GM21367 (cell line): ENCODE measurements at regions not wholly inside any gene's neighbourhood (a gene's known extent, or its start where the extent isn't known, plus 50 kb on each side); places are given as distances from the start of the nearest gene placed in this dataset.

Source experiments
- ATAC-seq: cut with Tn5 transposase; IDR thresholded peaks from one replicate; pipeline ENCODE4 v1.9.1; 2021; ENCODE audit not compliant: unreplicated experiment

- no peak for ATAC-seq
Observed at GRCh38 chr9:16128003-16128402, 575.2 kb downstream of the CCDC171 start.

DNA sequence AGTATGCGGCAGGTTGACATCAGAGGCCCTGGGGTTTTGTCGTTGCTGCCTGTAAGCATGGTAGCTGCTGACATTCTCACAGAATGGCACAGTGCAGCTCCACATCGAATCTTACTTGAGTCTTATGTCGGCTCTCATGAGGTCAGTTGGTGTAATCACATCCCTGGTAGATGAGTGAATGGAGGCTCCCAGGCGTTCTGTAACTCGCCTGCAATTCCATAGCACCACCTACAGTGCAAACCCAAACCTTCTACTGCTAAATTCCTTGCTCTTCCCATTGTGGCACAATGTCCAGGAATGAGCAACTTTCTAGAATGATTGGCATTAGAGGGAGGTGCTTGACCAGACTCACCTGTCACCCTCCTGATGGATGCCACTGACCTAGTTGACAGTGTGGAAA is 578.4 kb downstream of the CCDC171 start:
- ATAC-seq: no peak

DNA sequence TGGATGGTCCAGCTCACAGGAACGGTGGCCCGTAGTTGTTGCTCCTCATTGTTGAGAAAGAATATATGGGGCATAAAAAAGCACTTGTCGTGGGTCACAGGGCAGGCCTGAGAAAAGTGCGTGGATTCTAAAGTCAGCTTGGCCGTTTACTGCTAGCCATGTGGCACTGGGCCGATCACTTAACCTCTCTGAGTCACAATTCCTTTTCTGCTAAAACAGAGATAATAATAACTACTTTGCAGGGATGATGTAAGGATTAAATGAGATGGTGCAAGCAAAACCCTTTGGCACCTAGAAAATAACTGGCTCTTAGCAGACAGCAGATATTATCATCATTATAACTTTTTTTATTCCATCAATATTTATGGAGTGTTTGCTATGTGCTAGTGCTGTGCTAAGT is 579.7 kb downstream of the CCDC171 start:
- no peak for ATAC-seq

DNA sequence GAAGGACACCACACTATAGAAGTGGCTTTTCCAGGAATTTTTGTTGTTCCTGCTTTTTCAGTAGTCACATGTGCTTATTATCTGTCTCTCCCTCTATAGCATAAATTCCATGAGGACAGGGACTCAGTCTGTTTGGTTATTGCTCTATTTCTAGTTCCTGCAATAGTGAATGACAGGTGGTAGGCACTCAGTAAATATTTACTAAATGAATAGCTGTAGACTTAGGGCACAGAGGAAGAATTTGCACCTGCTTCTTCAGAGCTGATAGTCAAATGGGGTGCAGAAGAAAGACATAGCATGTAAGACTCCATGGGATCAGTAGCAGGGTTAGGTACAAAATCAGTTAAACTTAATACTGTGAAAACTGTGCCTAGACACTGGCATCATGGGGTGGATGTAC is 580.2 kb downstream of the CCDC171 start:
- no peak for ATAC-seq

GRCh38 chr9:16133556-16134227 is 580.8 kb downstream of the CCDC171 start:
- peak; percentile 86 for ATAC-seq

- no peak for ATAC-seq
Observed at GRCh38 chr9:16134351-16134750, 581.5 kb downstream of the CCDC171 start.

DNA sequence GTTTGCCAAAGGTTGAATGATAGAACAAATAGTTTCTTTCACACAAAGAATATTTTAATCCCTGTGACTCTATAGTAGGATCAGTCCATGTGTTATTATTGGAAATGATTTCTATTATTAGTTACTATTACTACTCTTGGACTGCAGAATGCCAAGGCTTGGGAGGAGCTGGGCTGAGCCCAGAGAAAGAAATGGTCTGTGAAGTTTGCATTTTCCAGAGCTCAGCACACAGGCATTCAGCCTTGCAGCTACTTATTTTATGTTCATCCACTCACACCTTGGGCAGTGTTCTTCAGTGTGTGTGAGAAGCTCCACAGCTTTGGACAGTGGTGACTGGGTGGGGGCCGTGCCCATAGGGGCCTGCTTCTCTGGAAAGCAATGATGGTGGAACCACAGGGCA is 583.1 kb downstream of the CCDC171 start:
- ATAC-seq: no peak

- no peak for ATAC-seq
Observed at GRCh38 chr9:16136451-16136850, 583.6 kb downstream of the CCDC171 start.

DNA sequence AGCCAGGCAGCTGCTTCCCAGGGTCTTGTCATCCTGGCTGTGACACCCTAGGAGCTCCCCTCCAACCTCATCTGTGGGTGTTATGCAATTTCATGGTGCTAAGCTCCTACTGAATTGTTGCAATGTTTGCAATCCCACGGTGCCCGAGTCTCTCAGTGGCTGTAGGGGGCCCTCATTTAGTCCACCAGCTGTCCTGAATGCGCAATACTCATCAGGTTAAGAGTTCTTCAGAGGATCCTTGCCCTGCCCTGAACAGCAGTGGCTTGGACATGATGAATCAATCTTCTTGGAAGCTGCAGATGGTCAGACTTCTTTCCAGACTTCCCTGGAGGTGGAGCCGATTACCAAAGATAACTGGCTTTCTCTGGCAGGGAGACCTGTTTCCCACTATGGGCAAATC is 584.1 kb downstream of the CCDC171 start:
- ATAC-seq: no peak

- ATAC-seq: no peak
Observed at GRCh38 chr9:16138561-16139491, 586.0 kb downstream of the CCDC171 start.

DNA sequence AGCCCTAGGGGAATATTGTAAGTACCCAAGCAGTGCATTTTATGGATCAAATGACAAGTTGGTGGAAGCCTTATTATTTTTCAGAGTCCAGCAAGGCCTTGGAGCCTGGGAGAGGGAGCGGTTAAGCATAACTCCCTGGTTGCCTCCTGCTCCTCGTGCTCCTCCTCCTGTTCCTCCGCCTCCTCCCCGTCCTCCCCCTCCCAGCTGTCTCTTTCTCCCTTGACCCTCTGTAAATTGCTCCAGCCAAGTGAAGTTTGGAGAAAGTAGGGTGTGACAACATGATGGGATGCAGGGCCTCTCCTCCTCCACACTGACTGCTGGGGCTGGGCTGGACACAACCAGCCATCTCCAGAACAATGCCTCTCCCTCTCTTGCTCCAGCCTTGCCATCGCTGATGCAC is 586.9 kb downstream of the CCDC171 start:
- no peak for ATAC-seq

GRCh38 chr9:16143310-16143709 is 590.5 kb downstream of the CCDC171 start:
- ATAC-seq: no peak

GRCh38 chr9:16143947-16144890 is 591.4 kb downstream of the CCDC171 start:
- no peak for ATAC-seq

- ATAC-seq: no peak
Observed at GRCh38 chr9:16145196-16145950, 592.5 kb downstream of the CCDC171 start.

DNA sequence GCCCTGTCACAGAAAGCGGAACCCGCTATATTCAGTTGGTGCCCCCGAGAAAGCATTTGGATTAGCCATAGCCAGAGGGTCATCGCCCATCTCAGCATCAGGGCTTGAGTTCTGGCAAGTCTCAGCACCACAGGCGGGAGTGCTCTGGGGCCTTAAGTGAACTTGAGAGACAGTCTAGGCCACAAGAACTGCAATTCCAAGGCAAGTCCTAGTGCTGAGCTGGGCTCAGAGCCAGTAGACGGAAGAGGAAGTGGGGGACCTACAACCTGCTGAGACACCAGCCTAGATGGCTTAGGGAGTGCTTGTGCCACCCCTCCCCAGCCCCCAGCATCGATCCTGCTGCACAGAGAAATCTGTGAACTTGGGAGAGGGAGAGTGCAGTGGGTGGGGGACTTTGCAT is 594.9 kb downstream of the CCDC171 start:
- no peak for ATAC-seq

GRCh38 chr9:16150501-16150900 is 597.7 kb downstream of the CCDC171 start:
- no peak for ATAC-seq

GRCh38 chr9:16150938-16151650 is 598.3 kb downstream of the CCDC171 start:
- no peak for ATAC-seq

DNA sequence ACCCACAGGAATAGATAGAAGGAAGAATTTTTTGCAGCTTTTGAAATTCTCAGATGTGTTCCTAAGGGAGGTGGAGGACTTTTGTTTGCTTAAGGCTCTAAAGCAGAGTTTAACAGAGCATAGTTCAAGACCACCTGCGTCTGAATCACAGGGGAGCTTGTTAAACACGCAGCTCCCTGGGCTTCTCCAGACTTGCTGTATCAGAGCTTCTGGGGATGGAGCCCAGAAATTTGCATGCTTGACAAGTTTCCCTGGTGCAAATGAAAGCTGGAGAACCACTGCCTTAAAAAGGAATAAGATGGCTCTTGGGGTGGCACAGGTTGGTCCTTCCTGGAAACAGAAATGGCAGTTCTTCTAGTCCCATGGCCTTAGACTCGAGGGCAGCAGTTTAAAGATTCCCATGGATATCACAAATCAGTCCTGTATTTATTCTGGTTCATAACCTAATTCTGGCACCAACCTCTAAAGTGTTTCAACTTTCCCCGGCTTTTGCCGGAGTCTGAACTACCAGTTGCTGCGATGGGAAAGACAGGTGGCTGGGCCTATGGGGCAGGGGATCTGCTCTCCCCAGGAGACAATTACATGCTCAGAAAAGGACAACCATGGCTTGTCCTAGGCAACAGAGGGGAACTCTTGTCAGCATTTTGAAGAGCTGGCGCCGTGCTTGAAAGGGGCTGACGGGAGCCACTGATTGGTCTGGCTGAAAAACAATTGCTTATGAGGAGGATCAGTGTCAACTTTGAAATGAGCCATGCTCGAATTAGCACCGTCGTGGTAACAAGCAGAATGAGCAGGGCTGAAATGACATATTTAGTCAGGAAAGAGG is 599.6 kb downstream of the CCDC171 start:
- ATAC-seq: no peak

- ATAC-seq: no peak
Observed at GRCh38 chr9:16153221-16153620, 600.4 kb downstream of the CCDC171 start.
